Fibroblast of pulmonary artery (primary cell): ENCODE measurements at regions not wholly inside any gene's neighbourhood (a gene's known extent, or its start where the extent isn't known, plus 50 kb on each side); places are given as distances from the start of the nearest gene placed in this dataset.
A peak's percentile ranks its signal among the peaks of the same experiment; 100 is the strongest.

Experiments used
- DNase-seq: peaks from one replicate; pipeline ENCODE4 v3.0.0-alpha.2; 2010; ENCODE audit warnings: low read depth
- H3K4me3 ChIP-seq: replicated peaks from 2 replicates; pipeline ENCODE4 v1.5.1; 2011; ENCODE audit warnings: low read depth, mild to moderate bottlenecking, control low read depth, low read length, moderate library complexity
- CTCF ChIP-seq: IDR thresholded peaks from 2 replicates; pipeline ENCODE4 v1.5.1; 2011; ENCODE audit warnings: mild to moderate bottlenecking, control low read depth, low read length, inconsistent platforms; ENCODE audit errors: missing control alignments

- DNase-seq = peak; percentile 27
- TF ChIP-seq CTCF = no peak
- H3K4me3 ChIP-seq = no peak overlapping the region
Observed at GRCh38 chr17:71484546-71484945, 636.3 kb upstream of the SOX9 start.

- no peak for TF ChIP-seq CTCF
- no peak overlapping the region for H3K4me3 ChIP-seq
- DNase-seq = no peak
Observed at GRCh38 chr17:71485426-71485825, 635.4 kb upstream of the SOX9 start.

DNA sequence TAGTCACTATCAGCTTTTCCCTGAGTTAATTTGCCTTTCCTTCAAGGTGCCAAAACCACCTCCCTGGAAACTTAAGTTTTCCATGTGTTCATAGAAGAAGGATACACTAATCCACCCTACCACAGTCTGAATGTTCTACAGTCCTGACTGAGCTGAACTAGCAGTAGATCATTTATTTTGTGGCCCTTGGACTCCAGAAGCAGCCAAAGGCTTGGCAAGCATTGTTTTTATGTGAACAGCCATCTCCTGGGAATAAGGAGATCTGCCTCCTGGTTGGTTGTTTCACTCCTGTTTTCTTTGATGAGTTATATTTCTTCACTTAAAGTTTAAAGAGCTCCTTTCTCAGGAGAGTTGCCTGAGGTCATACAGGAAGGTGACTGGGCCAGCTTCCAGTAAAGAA is 634.6 kb upstream of the SOX9 start:
- DNase-seq = peak; percentile 3
- no peak overlapping the region for H3K4me3 ChIP-seq
- TF ChIP-seq CTCF = no peak

DNA sequence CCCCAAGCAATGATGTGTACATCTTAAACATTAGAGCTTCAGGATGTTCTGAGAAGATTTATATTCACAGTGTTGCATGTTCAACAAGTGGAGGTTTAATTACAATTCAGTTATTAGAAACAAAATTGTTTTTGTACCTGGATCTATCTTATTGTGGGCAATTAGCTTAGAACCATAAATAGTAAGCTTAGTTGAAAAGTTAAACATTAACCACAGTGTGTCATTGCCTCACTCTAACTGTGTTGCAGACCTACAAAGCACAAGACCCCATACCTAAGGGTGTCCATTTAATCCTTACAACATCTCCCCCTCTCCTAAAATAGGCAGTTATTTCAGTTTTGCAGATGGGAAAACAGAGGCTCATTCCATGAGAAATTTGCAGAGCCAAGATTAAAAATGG is 632.0 kb upstream of the SOX9 start:
- TF ChIP-seq CTCF = no peak
- no peak for DNase-seq
- H3K4me3 ChIP-seq = no peak overlapping the region

GRCh38 chr17:71494062-71494855 is 626.6 kb upstream of the SOX9 start:
- DNase-seq = peak; percentile 29
- H3K4me3 ChIP-seq = no peak overlapping the region
- no peak for TF ChIP-seq CTCF

- TF ChIP-seq CTCF = no peak
- no peak overlapping the region for H3K4me3 ChIP-seq
- no peak for DNase-seq
Observed at GRCh38 chr17:71495420-71495819, 625.4 kb upstream of the SOX9 start.

DNA sequence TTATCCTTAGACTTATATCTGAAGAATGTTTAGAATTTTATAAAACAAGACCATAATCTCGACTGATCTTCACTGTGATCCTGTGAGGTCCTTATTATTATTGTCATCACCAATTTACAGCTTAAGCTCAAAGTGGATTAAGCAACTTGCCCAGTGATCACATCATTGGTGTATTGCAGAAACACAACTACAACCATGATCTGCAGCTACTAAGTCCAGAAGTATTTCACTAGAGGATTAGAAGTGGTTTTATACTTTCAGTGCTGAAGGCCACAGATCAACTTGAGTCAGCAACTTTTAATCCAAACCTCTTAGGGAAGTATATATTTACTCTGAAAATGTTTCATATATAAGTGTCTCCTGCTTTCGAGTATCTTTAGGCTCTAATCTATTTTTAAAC is 624.3 kb upstream of the SOX9 start:
- no peak for DNase-seq
- no peak overlapping the region for H3K4me3 ChIP-seq
- TF ChIP-seq CTCF = no peak
